ENCODE measurements at regions not wholly inside any gene's neighbourhood (a gene's known extent, or its start where the extent isn't known, plus 50 kb on each side); places are given as distances from the start of the nearest gene placed in this dataset.
"Not testable (repeated sequence)": the region's sequence is repeated elsewhere in the genome, so short reads cannot be mapped to it uniquely, and the experiment has no call there.

DNA sequence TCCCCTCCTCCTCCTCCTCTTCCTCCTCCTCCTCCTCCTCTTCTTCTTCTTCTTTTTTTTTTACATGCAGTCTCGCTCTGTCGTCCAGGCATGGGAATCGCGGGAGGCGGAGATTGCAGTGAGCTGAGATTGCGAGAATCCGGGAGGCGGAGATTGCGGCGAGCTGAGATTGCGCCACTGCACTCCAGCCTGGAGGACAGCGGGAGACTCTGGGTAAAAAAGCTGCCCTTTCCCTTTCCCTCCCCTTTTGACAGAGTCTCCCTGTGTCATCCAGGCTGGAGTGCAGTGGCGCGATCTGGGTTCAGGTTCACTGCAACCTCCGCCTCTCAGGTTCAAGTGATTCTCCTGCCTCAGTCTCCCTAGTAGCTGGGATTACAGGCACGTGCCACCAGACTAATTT lies 168.1 kb upstream of the MALRD1 start:
- Mint-ChIP-seq H3K27me3 (ENCODE audit: low read depth) (no peaks in the 10 kb centered on the region), H3K36me3 (ENCODE audit: low read depth) (no peaks in the 10 kb centered on the region), H3K4me3 (no peak overlapping the region), H3K9me3 (no peaks in the 10 kb centered on the region), H3K4me1 (ENCODE audit: low read depth) (no peaks in the 10 kb centered on the region), H3K27ac (no peak overlapping the region)
- CTCF ChIA-PET = interaction anchor here (0.6 kb wide), 1 partner anchor 185 kb away, joined by 3 read pairs; no protein-coding TSS in a partner anchor
- intact Hi-C loops (cut with micrococcal nuclease) = no loop called here
- no peak for DNase-seq

DNA sequence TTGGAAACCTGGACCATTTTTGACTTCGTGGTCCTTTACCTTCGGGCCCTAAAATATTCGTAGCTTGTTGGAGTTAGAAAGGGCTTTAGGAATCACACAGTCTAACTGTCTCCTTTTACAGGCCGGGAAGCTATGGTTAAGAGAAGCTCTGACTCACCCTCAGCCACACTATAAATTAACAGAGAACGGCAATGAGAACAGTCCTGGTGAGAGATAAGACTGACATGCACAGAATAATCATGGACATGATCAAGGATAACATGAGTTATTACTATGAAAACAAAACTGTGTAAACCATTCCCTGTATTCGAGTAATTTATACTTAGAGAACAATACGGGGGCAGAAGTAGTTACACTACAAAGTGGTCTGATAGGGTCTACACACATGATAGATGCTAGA lies 162.5 kb upstream of the MALRD1 start:
- no peak overlapping the region for H3K27ac Mint-ChIP-seq
- no peak overlapping the region for H3K4me3 Mint-ChIP-seq
- no peaks in the 10 kb centered on the region for H3K36me3 Mint-ChIP-seq (ENCODE audit: low read depth)
- no peak for DNase-seq
- CTCF ChIA-PET = no interaction called here
- intact Hi-C loops (cut with micrococcal nuclease) = no loop called here
- H3K9me3 Mint-ChIP-seq = no peaks in the 10 kb centered on the region
- H3K4me1 Mint-ChIP-seq (ENCODE audit: low read depth) = no peaks in the 10 kb centered on the region
- H3K27me3 Mint-ChIP-seq (ENCODE audit: low read depth) = no peaks in the 10 kb centered on the region

DNA sequence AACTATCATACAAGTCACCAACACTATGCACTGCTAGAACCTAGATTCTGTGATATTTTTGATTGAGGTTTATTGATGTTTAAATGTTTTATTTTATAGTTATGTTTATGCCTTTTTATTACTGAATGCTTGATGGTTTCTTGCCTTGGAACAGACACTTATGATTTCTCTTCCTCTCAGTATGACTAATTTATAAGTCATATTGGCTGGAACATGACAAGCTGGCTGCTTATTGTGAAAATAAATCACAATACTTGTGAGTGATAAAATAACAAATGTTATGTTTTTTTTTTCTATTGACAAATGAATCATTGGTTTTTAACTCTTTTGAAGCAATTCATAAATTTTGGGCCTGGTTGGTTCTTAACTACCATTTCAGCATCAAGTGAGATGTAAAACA lies 142.0 kb upstream of the MALRD1 start:
- Mint-ChIP-seq H3K9me3 (peaks cover 8% of the 10 kb centered on the region), H3K27me3 (ENCODE audit: low read depth) (no peaks in the 10 kb centered on the region), H3K4me1 (ENCODE audit: low read depth) (no peaks in the 10 kb centered on the region), H3K27ac (no peak overlapping the region), H3K36me3 (ENCODE audit: low read depth) (no peaks in the 10 kb centered on the region), H3K4me3 (no peak overlapping the region)
- intact Hi-C loops (cut with micrococcal nuclease) = no loop called here
- no peak for DNase-seq
- CTCF ChIA-PET = no interaction called here

DNA sequence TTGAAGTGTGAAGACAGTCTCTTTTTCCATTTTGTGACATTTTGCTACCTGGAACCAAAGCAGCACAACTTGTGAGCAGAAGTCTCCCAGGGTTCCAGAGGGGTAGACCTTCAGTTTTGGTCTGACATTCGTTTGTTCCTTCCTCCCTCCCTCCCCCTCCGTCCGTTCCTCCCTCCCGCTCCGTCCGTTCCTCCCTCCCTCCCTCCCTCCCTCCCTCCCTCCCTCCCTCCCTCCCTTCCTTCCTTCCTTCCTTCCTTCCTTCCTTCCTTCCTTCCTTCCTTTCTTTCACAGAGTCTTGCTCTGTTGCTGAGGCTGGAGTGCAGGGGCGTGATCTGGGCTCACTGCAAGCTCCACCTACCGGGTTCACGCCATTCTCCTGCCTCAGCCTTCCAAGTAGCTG lies 131.2 kb upstream of the MALRD1 start:
- H3K27ac Mint-ChIP-seq; intact Hi-C loops (cut with micrococcal nuclease); H3K4me1 Mint-ChIP-seq (ENCODE audit: low read depth); H3K4me3 Mint-ChIP-seq; H3K36me3 Mint-ChIP-seq (ENCODE audit: low read depth); H3K27me3 Mint-ChIP-seq (ENCODE audit: low read depth); DNase-seq; H3K9me3 Mint-ChIP-seq; CTCF ChIA-PET: not testable (repeated sequence)

DNA sequence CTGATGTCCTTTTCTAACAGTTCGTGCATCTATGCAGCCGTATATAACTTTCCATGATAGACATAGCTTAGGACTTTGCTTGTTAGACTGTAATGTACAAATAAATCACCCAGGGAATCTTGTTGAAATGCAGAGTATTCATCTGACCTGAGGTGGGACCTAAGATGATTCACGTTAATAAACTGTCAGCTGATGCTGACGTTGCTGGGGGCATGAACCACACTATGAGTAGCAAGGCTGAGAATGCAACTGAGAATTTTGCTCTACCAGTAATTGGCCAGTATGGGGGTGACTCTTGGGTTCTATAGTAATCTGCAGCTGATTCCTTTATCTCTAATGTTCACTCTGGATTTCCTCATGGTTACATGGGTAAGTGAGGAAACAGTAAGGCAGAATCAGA lies 130.1 kb upstream of the MALRD1 start:
- Mint-ChIP-seq H3K4me1 (ENCODE audit: low read depth) (no peaks in the 10 kb centered on the region), H3K27me3 (ENCODE audit: low read depth) (no peaks in the 10 kb centered on the region)

DNA sequence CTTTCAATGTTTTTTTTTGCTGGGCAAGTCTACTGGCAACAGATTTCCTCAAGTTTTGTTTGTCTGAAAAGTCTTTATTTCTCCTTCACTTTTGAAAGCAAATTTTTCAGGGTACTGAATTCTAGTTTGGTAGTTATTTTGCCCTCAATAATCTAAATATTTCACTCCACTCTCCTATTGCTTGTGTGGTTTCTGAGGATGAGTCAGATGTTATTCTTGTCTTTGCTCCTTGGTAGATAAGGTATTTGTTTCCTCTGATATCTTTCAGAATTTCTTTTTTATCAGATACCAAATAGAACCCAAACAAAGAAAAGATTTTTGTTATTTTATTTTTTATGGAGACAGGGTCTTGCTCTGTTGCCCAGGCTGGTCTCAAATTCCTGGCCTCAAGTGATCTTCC lies 99.2 kb upstream of the MALRD1 start:
- Mint-ChIP-seq H3K27ac (no peak overlapping the region), H3K9me3 (no peaks in the 10 kb centered on the region), H3K36me3 (ENCODE audit: low read depth) (no peaks in the 10 kb centered on the region), H3K4me1 (ENCODE audit: low read depth) (no peaks in the 10 kb centered on the region), H3K4me3 (no peak overlapping the region), H3K27me3 (ENCODE audit: low read depth) (no peaks in the 10 kb centered on the region)
- DNase-seq = no peak
- intact Hi-C loops (cut with micrococcal nuclease) = no loop called here
- CTCF ChIA-PET = no interaction called here

More for the DNA sequence above, 130.1 kb upstream of the MALRD1 start:
- no peaks in the 10 kb centered on the region for H3K36me3 Mint-ChIP-seq (ENCODE audit: low read depth)
- no peak overlapping the region for H3K27ac Mint-ChIP-seq
- intact Hi-C loops (cut with micrococcal nuclease) = no loop called here
- no peak for DNase-seq
- no peak overlapping the region for H3K4me3 Mint-ChIP-seq
- no peaks in the 10 kb centered on the region for H3K9me3 Mint-ChIP-seq
- CTCF ChIA-PET = no interaction called here

DNA sequence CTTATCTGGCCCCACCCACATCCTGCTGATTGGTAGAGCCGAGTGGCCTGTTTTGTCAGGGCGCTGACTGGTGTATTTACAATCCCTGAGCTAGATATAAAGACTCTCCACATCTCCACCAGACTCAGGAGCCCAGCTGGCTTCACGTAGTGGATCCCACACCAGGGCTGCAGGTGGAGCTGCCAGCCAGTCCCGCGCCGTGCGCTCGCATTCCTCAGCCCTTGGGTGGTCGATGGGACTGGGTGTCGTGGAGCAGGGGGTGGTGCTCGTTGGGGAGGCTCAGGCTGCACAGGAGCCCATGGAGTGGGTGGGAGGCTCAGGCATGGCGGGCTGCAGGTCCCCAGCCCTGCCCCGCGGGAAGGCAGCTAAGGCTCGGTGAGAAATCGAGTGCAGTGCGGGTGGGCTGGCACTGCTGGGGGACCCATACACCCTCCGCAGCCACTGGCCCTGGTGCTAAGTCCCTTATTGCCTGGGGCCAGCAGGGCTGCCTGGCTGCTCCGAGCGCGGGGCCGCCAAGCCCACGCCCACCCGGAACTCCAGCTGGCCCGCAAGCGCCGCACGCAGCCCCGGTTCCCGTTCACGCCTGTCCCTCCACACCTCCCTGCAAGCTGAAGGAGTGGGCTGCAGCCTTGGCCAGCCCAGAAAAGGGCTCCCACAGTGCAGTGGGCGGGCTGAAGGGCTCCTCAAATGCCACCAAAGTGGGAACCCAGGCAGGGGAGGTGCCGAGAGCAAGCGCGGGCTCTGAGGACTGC lies 97.4 kb upstream of the MALRD1 start:
- H3K36me3 Mint-ChIP-seq (ENCODE audit: low read depth); DNase-seq; intact Hi-C loops (cut with micrococcal nuclease): not testable (repeated sequence)

DNA sequence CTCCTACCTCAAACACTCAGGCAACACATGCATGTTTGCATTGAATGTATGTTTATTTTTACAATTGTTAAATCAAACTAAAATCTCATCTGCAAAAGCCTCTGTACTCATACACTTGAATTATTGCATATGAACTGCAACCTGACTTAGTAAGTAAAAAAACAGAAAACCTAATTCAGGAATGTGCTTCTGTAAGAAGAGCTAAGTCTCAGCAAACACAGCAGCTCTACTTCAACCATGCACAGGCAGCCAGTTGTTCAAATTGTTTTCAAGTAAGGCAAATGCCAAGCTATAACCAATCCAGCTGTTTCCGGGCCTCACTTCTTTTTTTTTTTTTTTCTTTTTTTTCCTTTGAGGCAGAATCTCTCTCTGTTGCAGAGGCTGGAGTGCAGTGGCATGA lies 93.5 kb upstream of the MALRD1 start:
- no peak overlapping the region for H3K27ac Mint-ChIP-seq
- H3K36me3 Mint-ChIP-seq (ENCODE audit: low read depth) = no peaks in the 10 kb centered on the region
- intact Hi-C loops (cut with micrococcal nuclease) = no loop called here
- CTCF ChIA-PET = no interaction called here
- no peaks in the 10 kb centered on the region for H3K4me1 Mint-ChIP-seq (ENCODE audit: low read depth)
- DNase-seq = no peak
- no peak overlapping the region for H3K4me3 Mint-ChIP-seq
- no peaks in the 10 kb centered on the region for H3K27me3 Mint-ChIP-seq (ENCODE audit: low read depth)
- peaks cover 1% of the 10 kb centered on the region for H3K9me3 Mint-ChIP-seq

More for the DNA sequence above, 97.4 kb upstream of the MALRD1 start:
- H3K27me3 Mint-ChIP-seq (ENCODE audit: low read depth); H3K27ac Mint-ChIP-seq; H3K9me3 Mint-ChIP-seq; H3K4me3 Mint-ChIP-seq; CTCF ChIA-PET; H3K4me1 Mint-ChIP-seq (ENCODE audit: low read depth): not testable (repeated sequence)

DNA sequence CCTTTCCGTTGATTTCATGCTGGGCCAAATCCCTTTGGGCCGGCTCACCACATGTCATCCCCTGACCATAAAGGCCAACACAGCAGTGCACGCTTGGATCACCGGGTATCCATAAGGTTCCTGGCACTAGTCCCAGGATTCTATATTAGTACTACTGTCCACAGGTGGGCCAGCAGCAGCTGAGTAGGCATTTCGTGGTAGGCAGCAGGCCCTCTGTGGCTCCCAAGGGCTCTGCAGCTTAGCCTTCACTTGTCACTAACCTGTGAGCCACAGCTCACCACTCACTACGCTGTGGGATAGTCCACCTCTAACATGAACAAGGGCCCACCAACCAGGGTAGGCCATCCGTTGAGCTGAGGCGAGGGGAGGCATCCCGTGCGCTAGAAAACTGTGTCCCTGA lies 89.2 kb upstream of the MALRD1 start:
- H3K27ac Mint-ChIP-seq = no peak overlapping the region
- H3K27me3 Mint-ChIP-seq (ENCODE audit: low read depth) = no peaks in the 10 kb centered on the region
- no peak for DNase-seq
- H3K4me3 Mint-ChIP-seq = no peak overlapping the region
- H3K9me3 Mint-ChIP-seq = peaks cover 1% of the 10 kb centered on the region
- no peaks in the 10 kb centered on the region for H3K4me1 Mint-ChIP-seq (ENCODE audit: low read depth)
- intact Hi-C loops (cut with micrococcal nuclease) = no loop called here
- CTCF ChIA-PET = no interaction called here
- no peaks in the 10 kb centered on the region for H3K36me3 Mint-ChIP-seq (ENCODE audit: low read depth)

DNA sequence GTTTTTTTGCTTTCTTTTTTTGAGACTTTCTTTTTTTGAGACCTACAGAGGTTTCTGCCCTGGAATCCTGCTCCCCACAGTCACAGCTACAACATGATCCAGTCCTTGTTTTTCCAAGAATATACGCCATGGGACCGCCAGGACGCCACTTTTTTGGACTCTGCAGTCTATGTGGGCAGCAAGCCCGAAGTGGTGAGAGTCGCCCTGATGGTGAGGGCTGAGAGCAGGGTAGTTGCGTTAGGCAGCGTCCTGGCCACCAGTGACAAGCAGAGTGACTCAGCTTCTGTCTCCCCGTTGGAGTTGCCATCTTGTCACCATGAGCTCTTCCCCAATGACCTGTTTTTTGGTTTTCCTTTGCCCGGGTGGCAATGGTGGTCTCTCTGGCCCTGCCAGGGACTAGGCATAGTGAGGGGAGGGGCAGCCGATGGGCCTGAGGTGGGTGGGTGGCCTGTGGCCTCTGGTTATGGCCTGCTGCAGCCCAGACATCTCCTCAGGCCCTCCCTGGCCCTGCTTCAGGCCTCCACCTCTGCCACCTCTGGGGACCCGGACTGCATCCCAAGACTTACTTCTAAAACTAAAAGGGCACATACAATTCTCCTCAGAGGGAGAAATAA lies 88.0 kb upstream of the MALRD1 start:
- intact Hi-C loops (cut with micrococcal nuclease) = no loop called here
- Mint-ChIP-seq H3K4me3 (no peak overlapping the region), H3K36me3 (ENCODE audit: low read depth) (no peaks in the 10 kb centered on the region), H3K27me3 (ENCODE audit: low read depth) (no peaks in the 10 kb centered on the region), H3K4me1 (ENCODE audit: low read depth) (no peaks in the 10 kb centered on the region), H3K27ac (no peak overlapping the region), H3K9me3 (peaks cover 1% of the 10 kb centered on the region)
- CTCF ChIA-PET = no interaction called here
- no peak for DNase-seq

DNA sequence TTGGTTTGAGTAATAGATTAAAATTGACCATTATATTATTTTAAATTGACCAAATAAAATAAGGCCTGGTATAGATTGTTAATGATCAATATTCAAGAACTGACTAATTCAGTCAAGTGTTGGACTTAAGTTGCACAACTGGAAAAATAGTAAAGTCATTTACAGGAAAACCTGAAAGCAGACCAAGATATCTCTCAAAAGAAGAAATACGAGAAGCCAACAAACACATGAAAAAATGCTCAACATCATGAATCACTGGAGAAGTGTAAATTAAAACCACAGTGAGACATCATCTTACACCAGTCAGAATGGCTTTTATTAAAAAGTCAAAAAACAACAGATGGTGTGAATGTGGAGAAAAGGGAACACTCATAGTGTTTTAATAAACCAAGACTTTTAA lies 80.4 kb upstream of the MALRD1 start:
- DNase-seq = no peak
- H3K4me1 Mint-ChIP-seq (ENCODE audit: low read depth) = no peaks in the 10 kb centered on the region
- H3K4me3 Mint-ChIP-seq = no peak overlapping the region
- no peak overlapping the region for H3K27ac Mint-ChIP-seq
- intact Hi-C loops (cut with micrococcal nuclease) = no loop called here
- peaks cover 10% of the 10 kb centered on the region for H3K9me3 Mint-ChIP-seq
- H3K36me3 Mint-ChIP-seq (ENCODE audit: low read depth) = no peaks in the 10 kb centered on the region
- CTCF ChIA-PET = interaction anchor here (0.8 to 1.2 kb wide), 2 partner anchors 9 to 10 kb away, joined by 3 to 4 read pairs; no protein-coding TSS in a partner anchor
- no peaks in the 10 kb centered on the region for H3K27me3 Mint-ChIP-seq (ENCODE audit: low read depth)

DNA sequence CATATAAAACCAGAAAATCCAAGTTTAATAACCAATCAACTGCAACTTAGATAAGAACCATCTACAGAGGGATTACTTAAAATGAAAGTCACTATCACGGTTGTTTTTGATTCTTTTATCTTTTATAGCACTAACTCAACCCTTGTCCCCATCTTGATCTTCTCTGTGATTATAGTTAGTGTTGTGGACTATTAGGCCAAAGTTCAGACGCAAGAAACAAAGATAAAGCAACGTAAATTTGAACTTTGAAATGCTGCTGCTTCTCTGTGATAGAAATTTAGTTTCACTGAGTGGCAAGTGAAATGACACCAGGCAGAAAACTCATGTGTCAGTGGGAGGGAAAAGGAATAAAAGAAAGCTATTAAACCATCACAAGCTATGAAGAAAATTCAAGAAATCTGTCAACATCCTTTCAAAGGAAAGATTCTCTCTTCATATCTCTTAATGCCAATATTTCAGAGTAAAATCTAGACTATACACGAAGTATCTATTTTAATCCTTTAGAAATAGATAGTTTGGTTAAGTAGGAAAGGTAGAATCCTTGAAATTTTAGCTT lies 71.8 kb upstream of the MALRD1 start:
- Mint-ChIP-seq H3K4me3 (no peak overlapping the region), H3K9me3 (peaks cover 2% of the 10 kb centered on the region), H3K4me1 (ENCODE audit: low read depth) (no peaks in the 10 kb centered on the region), H3K27ac (no peak overlapping the region), H3K36me3 (ENCODE audit: low read depth) (no peaks in the 10 kb centered on the region), H3K27me3 (ENCODE audit: low read depth) (no peaks in the 10 kb centered on the region)
- no peak for DNase-seq
- CTCF ChIA-PET = interaction anchor here (0.5 kb wide), 1 partner anchor 22 kb away, joined by 3 read pairs; no protein-coding TSS in a partner anchor
- intact Hi-C loops (cut with micrococcal nuclease) = no loop called here

DNA sequence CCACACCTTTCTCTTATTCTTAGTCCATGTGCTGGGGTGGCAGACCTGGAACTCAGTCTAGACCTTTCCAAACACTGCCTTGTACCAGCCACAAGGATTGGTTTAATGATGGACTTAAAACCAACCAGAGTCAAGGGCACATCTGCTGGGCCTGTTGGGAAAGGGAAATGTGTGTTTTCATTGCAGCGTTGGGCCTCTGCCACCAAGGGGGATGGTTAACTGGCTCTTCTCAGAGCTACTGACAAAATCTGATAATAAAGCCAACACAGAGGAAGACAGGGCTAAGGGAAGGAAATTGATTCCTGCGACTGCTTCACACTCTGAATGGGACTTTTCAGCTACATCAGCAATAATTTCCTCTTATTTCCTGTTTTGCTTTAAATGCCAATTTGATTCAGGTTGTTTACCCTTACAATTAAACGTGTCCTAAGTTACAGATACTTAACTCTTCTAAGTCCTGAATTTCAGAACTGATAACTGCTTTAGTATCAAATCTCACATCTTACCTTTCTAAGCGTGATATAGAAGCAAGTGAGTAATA lies 68.4 kb upstream of the MALRD1 start:
- Mint-ChIP-seq H3K27me3 (ENCODE audit: low read depth) (no peaks in the 10 kb centered on the region), H3K9me3 (peaks cover 4% of the 10 kb centered on the region), H3K4me1 (ENCODE audit: low read depth) (no peaks in the 10 kb centered on the region), H3K36me3 (ENCODE audit: low read depth) (no peaks in the 10 kb centered on the region), H3K27ac (no peak overlapping the region), H3K4me3 (no peak overlapping the region)
- intact Hi-C loops (cut with micrococcal nuclease) = no loop called here
- CTCF ChIA-PET = interaction anchor here (0.6 kb wide), 1 partner anchor 520 kb away, joined by 3 read pairs; no protein-coding TSS in a partner anchor
- no peak for DNase-seq

All from activated naive CD4-positive, alpha-beta T cell treated with anti-CD3 and anti-CD28 coated beads for 36 hours (primary cell).